ENCODE measurements at regions not wholly inside any gene's neighbourhood (a gene's known extent, or its start where the extent isn't known, plus 50 kb on each side); places are given as distances from the start of the nearest gene placed in this dataset.
"Not testable (repeated sequence)": the region's sequence is repeated elsewhere in the genome, so short reads cannot be mapped to it uniquely, and the experiment has no call there.

- not testable (repeated sequence) for H3K36me3 ChIP-seq (ENCODE audit: control insufficient read depth, insufficient read depth, low read length); H3K4me1 ChIP-seq (ENCODE audit: control insufficient read depth, insufficient read depth, low read length); H3K9ac ChIP-seq (ENCODE audit: low read length); H3K27ac ChIP-seq (ENCODE audit: low read depth, low read length); H3K4me3 ChIP-seq (ENCODE audit: low read depth, low read length); H3K27me3 ChIP-seq (ENCODE audit: control insufficient read depth, insufficient read depth, low read length)
- peaks cover 45% of the 10 kb centered on the region; the same call in 1 of the 2 replicates for H3K9me3 ChIP-seq (ENCODE audit: control insufficient read depth, insufficient read depth, low read depth, low read length)
Observed at GRCh38 chr14:105648609-105649535, 122.5 kb downstream of the TMEM121 start.

DNA sequence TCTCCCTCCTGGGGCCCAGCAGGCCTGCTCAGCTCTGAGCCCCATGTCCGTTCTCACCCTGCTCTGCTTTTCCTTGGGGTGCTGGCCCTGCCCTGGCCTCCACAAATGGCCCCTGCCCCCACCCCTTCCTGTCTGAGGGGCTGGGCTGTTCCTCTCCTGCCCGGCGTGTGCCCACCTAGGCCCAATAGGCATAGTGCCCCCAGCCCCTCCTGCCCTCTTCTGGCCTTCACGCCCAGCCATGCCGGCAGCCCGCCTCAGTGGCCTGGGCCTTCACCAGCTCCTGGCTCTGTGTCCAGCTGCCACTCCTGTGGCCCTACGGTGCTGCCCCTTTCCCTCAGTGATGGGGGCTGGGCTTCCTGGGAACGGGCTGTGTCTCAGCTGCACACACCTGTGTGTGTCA is 125.9 kb downstream of the TMEM121 start:
- H3K9me3 ChIP-seq (ENCODE audit: control insufficient read depth, insufficient read depth, low read depth, low read length): peaks cover 38% of the 10 kb centered on the region; the same call in 1 of the 2 replicates
- not testable (repeated sequence) for H3K27me3 ChIP-seq (ENCODE audit: control insufficient read depth, insufficient read depth, low read length); H3K9ac ChIP-seq (ENCODE audit: low read length); H3K36me3 ChIP-seq (ENCODE audit: control insufficient read depth, insufficient read depth, low read length); H3K4me3 ChIP-seq (ENCODE audit: low read depth, low read length); H3K4me1 ChIP-seq (ENCODE audit: control insufficient read depth, insufficient read depth, low read length); H3K27ac ChIP-seq (ENCODE audit: low read depth, low read length)

GRCh38 chr14:105653921-105654320 is 127.5 kb downstream of the TMEM121 start:
- H3K9me3 ChIP-seq (ENCODE audit: control insufficient read depth, insufficient read depth, low read depth, low read length): peaks cover 37% of the 10 kb centered on the region
- not testable (repeated sequence) for H3K36me3 ChIP-seq (ENCODE audit: control insufficient read depth, insufficient read depth, low read length); H3K27ac ChIP-seq (ENCODE audit: low read depth, low read length)

GRCh38 chr14:105659255-105659654 is 132.9 kb downstream of the TMEM121 start:
- H3K9ac ChIP-seq (ENCODE audit: low read length); H3K36me3 ChIP-seq (ENCODE audit: control insufficient read depth, insufficient read depth, low read length); H3K27me3 ChIP-seq (ENCODE audit: control insufficient read depth, insufficient read depth, low read length); H3K4me3 ChIP-seq (ENCODE audit: low read depth, low read length); H3K27ac ChIP-seq (ENCODE audit: low read depth, low read length); H3K4me1 ChIP-seq (ENCODE audit: control insufficient read depth, insufficient read depth, low read length): not testable (repeated sequence)
- H3K9me3 ChIP-seq (ENCODE audit: control insufficient read depth, insufficient read depth, low read depth, low read length): peaks cover 43% of the 10 kb centered on the region

More at GRCh38 chr14:105653921-105654320, 127.5 kb downstream of the TMEM121 start:
- H3K4me3 ChIP-seq (ENCODE audit: low read depth, low read length); H3K4me1 ChIP-seq (ENCODE audit: control insufficient read depth, insufficient read depth, low read length); H3K9ac ChIP-seq (ENCODE audit: low read length); H3K27me3 ChIP-seq (ENCODE audit: control insufficient read depth, insufficient read depth, low read length): not testable (repeated sequence)

DNA sequence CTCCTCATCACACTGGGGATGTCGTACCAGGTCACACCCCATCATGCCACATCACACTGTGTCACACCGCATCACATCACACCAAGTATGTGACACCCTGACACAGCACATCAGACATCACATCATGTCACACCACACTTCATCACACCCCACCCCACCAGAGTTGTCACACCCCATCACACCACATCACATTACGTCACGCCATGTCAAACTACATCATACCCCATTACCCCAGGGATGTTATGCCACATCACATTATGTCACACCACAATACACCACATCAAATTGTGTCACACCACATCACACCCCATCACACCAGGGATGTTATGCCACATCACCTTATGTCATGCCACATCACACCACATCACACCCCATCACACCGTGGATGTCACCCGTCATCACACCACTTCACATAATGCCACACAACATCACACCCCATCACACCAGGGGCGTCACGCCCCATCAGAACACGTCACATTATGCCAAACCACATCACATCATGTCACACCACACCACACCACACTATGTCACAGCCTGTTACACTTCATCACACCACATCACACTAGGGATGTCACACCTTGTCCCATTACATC is 133.6 kb downstream of the TMEM121 start:
- no peaks in the 10 kb centered on the region for H3K27me3 ChIP-seq (ENCODE audit: control insufficient read depth, insufficient read depth, low read length)
- H3K9ac ChIP-seq (ENCODE audit: low read length): no peak overlapping the region
- no peak overlapping the region for H3K27ac ChIP-seq (ENCODE audit: low read depth, low read length)
- no peaks in the 10 kb centered on the region for H3K36me3 ChIP-seq (ENCODE audit: control insufficient read depth, insufficient read depth, low read length)
- no peaks in the 10 kb centered on the region for H3K4me1 ChIP-seq (ENCODE audit: control insufficient read depth, insufficient read depth, low read length)
- H3K4me3 ChIP-seq (ENCODE audit: low read depth, low read length): no peak overlapping the region
- peaks cover 48% of the 10 kb centered on the region for H3K9me3 ChIP-seq (ENCODE audit: control insufficient read depth, insufficient read depth, low read depth, low read length)

DNA sequence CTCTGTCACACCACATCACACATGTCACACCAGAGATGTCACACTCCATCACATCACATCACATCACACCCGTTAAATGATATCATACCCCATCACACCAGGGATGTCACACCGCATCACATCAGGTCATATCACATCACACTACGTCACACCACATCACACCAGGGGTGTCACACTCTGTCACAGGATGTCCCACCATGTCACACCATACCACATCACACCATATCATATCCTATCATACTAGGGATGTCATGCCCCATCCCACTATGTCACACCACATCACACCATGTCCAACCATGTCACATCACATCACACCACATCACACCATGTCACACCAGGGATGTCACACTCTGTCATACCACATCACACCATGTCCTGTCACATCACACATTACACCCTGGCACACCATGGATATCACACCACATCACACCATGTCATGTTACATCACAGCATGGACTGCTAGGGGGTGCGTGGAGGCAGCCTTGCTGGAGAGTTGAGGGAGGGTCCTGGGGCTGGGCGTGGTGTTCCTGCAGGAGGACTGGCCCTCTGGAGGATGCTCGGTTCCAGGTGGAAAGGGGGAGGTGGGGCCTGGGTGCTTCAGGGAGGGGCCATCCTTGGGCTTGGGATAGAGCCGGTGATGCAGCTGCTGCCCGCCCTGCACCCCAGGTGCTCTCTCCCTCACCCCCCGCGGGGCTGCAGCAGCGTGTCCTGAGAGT is 134.6 kb downstream of the TMEM121 start:
- Histone ChIP-seq H3K9ac (ENCODE audit: low read length) (no peak overlapping the region), H3K9me3 (ENCODE audit: control insufficient read depth, insufficient read depth, low read depth, low read length) (peaks cover 56% of the 10 kb centered on the region), H3K36me3 (ENCODE audit: control insufficient read depth, insufficient read depth, low read length) (no peaks in the 10 kb centered on the region), H3K27me3 (ENCODE audit: control insufficient read depth, insufficient read depth, low read length) (no peaks in the 10 kb centered on the region), H3K4me1 (ENCODE audit: control insufficient read depth, insufficient read depth, low read length) (no peaks in the 10 kb centered on the region), H3K4me3 (ENCODE audit: low read depth, low read length) (no peak overlapping the region; the same call in 1 of the 2 replicates), H3K27ac (ENCODE audit: low read depth, low read length) (no peak overlapping the region)

- H3K4me3 ChIP-seq (ENCODE audit: low read depth, low read length); H3K27me3 ChIP-seq (ENCODE audit: control insufficient read depth, insufficient read depth, low read length); H3K4me1 ChIP-seq (ENCODE audit: control insufficient read depth, insufficient read depth, low read length); H3K9ac ChIP-seq (ENCODE audit: low read length); H3K36me3 ChIP-seq (ENCODE audit: control insufficient read depth, insufficient read depth, low read length); H3K27ac ChIP-seq (ENCODE audit: low read depth, low read length): not testable (repeated sequence)
- peaks cover 62% of the 10 kb centered on the region for H3K9me3 ChIP-seq (ENCODE audit: control insufficient read depth, insufficient read depth, low read depth, low read length)
Observed at GRCh38 chr14:105662043-105662442, 135.7 kb downstream of the TMEM121 start.

GRCh38 chr14:105662592-105662991 is 136.2 kb downstream of the TMEM121 start:
- H3K9ac ChIP-seq (ENCODE audit: low read length); H3K27ac ChIP-seq (ENCODE audit: low read depth, low read length); H3K4me1 ChIP-seq (ENCODE audit: control insufficient read depth, insufficient read depth, low read length); H3K27me3 ChIP-seq (ENCODE audit: control insufficient read depth, insufficient read depth, low read length); H3K36me3 ChIP-seq (ENCODE audit: control insufficient read depth, insufficient read depth, low read length); H3K4me3 ChIP-seq (ENCODE audit: low read depth, low read length): not testable (repeated sequence)
- H3K9me3 ChIP-seq (ENCODE audit: control insufficient read depth, insufficient read depth, low read depth, low read length): peaks cover 62% of the 10 kb centered on the region

GRCh38 chr14:105663323-105663722 is 136.9 kb downstream of the TMEM121 start:
- H3K9ac ChIP-seq (ENCODE audit: low read length); H3K4me1 ChIP-seq (ENCODE audit: control insufficient read depth, insufficient read depth, low read length); H3K4me3 ChIP-seq (ENCODE audit: low read depth, low read length); H3K27ac ChIP-seq (ENCODE audit: low read depth, low read length); H3K36me3 ChIP-seq (ENCODE audit: control insufficient read depth, insufficient read depth, low read length); H3K27me3 ChIP-seq (ENCODE audit: control insufficient read depth, insufficient read depth, low read length): not testable (repeated sequence)
- peaks cover 56% of the 10 kb centered on the region for H3K9me3 ChIP-seq (ENCODE audit: control insufficient read depth, insufficient read depth, low read depth, low read length)

GRCh38 chr14:105663818-105664596 is 137.6 kb downstream of the TMEM121 start:
- H3K4me1 ChIP-seq (ENCODE audit: control insufficient read depth, insufficient read depth, low read length); H3K27me3 ChIP-seq (ENCODE audit: control insufficient read depth, insufficient read depth, low read length); H3K27ac ChIP-seq (ENCODE audit: low read depth, low read length); H3K9ac ChIP-seq (ENCODE audit: low read length); H3K36me3 ChIP-seq (ENCODE audit: control insufficient read depth, insufficient read depth, low read length); H3K4me3 ChIP-seq (ENCODE audit: low read depth, low read length): not testable (repeated sequence)
- H3K9me3 ChIP-seq (ENCODE audit: control insufficient read depth, insufficient read depth, low read depth, low read length): peaks cover 56% of the 10 kb centered on the region; the same call in 1 of the 2 replicates

Data from HUES6 (cell line).